ENCODE measurements at regions not wholly inside any gene's neighbourhood (a gene's known extent, or its start where the extent isn't known, plus 50 kb on each side); places are given as distances from the start of the nearest gene placed in this dataset.

DNA sequence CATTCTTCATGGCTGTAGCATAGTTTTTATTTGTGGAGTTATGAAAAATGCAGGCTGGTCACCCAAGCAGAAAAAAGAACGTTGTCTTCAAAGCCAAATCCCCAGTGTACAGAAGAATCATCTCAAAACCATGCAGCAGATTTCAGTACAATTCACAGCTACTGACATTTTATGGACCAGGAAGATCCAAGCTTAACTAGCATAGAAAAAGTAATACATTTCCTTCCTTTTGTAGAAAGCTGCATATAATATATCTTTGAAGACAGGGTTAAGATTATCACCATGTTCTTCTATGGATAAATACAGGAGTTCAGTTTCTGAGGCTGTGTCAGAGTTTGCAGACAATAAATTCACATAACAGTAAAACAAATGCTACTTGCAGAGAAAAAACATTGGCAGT, 1054.8 kb upstream of the C9orf72 start:
- POLR2A ChIA-PET: no interaction called here
- H3K9me3 ChIP-seq (ENCODE audit: control insufficient read depth, insufficient read depth, low read depth, low read length): no peaks in the 10 kb centered on the region
- H3K4me1 ChIP-seq (ENCODE audit: control insufficient read depth, insufficient read depth, low read length): no peaks in the 10 kb centered on the region
- no peaks in the 10 kb centered on the region for H3K36me3 ChIP-seq (ENCODE audit: control insufficient read depth in 2 of 2, insufficient read depth in 1 of 2, low read length in 2 of 2)
- CTCF ChIA-PET: no interaction called here
- H3K4me3 ChIP-seq (ENCODE audit: low read depth, low read length): no peak overlapping the region
- TF ChIP-seq ZNF707 (tag by site-specific recombination; IDR thresholded peaks at IDR 0.05) (no peak), KLF17 (tag by site-specific recombination; IDR thresholded peaks at IDR 0.05) (no peak)
- H3K27ac ChIP-seq (ENCODE audit: extremely low read depth, low read depth, low read length): no peak overlapping the region

- no peaks in the 10 kb centered on the region for H3K9me3 ChIP-seq (ENCODE audit: control insufficient read depth, insufficient read depth, low read depth, low read length)
- CTCF ChIA-PET: interaction anchor here (0.6 to 0.7 kb wide), 2 partner anchors 43 to 130 kb away, joined by 3 read pairs; no protein-coding TSS in a partner anchor
- no peak overlapping the region for H3K27ac ChIP-seq (ENCODE audit: extremely low read depth, low read depth, low read length)
- H3K4me3 ChIP-seq (ENCODE audit: low read depth, low read length): no peak overlapping the region
- POLR2A ChIA-PET: no interaction called here
- TF ChIP-seq ZNF518A (tag by site-specific recombination; conservative IDR thresholded peaks at IDR 0.05; ENCODE audit: low read depth) (no peak), ZNF585B (tag by site-specific recombination; IDR thresholded peaks at IDR 0.05) (no peak), ZNF350 (tag by site-specific recombination; IDR thresholded peaks at IDR 0.05) (no peak)
- no peaks in the 10 kb centered on the region for H3K4me1 ChIP-seq (ENCODE audit: control insufficient read depth, insufficient read depth, low read length)
- no peaks in the 10 kb centered on the region for H3K36me3 ChIP-seq (ENCODE audit: control insufficient read depth in 2 of 2, insufficient read depth in 1 of 2, low read length in 2 of 2)
Observed at GRCh38 chr9:28648723-28649122, 1075.4 kb upstream of the C9orf72 start.

DNA sequence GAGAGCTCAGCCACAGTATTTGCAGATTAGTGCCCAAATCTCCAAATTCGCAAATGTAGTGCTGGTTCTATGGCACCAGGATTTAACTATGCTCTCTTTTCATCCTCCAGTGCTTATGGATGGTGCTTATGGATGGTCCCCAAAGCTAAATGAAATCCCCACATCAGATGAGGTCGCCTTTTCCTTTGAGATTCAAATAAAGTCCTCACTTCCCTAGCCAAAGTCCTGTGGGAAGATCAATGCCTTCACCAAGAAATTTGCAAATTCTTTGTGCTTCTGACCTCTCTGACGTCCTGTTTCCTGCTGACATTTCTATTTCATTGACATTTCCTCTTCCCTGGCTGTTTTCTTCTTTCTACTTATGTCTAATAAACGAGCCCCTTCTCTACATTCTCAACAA, 1077.0 kb upstream of the C9orf72 start:
- H3K27ac ChIP-seq (ENCODE audit: extremely low read depth, low read depth, low read length): no peak overlapping the region
- POLR2A ChIA-PET: no interaction called here
- no peaks in the 10 kb centered on the region for H3K4me1 ChIP-seq (ENCODE audit: control insufficient read depth, insufficient read depth, low read length)
- no peaks in the 10 kb centered on the region for H3K36me3 ChIP-seq (ENCODE audit: control insufficient read depth in 2 of 2, insufficient read depth in 1 of 2, low read length in 2 of 2)
- no peak overlapping the region for H3K4me3 ChIP-seq (ENCODE audit: low read depth, low read length)
- CTCF ChIA-PET: no interaction called here
- H3K9me3 ChIP-seq (ENCODE audit: control insufficient read depth, insufficient read depth, low read depth, low read length): no peaks in the 10 kb centered on the region
- TF ChIP-seq FEZF1 (tag by site-specific recombination; IDR thresholded peaks at IDR 0.05): no peak
- no peak for TF ChIP-seq ZNF585B (tag by site-specific recombination; IDR thresholded peaks at IDR 0.05)

GRCh38 chr9:28651050-28651722, 1077.9 kb upstream of the C9orf72 start:
- H3K27ac ChIP-seq (ENCODE audit: extremely low read depth, low read depth, low read length): no peak overlapping the region
- no peaks in the 10 kb centered on the region for H3K9me3 ChIP-seq (ENCODE audit: control insufficient read depth, insufficient read depth, low read depth, low read length)
- CTCF ChIA-PET: no interaction called here
- POLR2A ChIA-PET: no interaction called here
- H3K36me3 ChIP-seq (ENCODE audit: control insufficient read depth in 2 of 2, insufficient read depth in 1 of 2, low read length in 2 of 2): no peaks in the 10 kb centered on the region
- H3K4me3 ChIP-seq (ENCODE audit: low read depth, low read length): no peak overlapping the region
- TF ChIP-seq ZNF292 (tag by site-specific recombination; IDR thresholded peaks at IDR 0.05; ENCODE audit: borderline replicate concordance, low read depth) (no peak), SETDB1 (IDR thresholded peaks at IDR 0.05; ENCODE audit: insufficient read length, low read length) (no peak), ZNF354C (tag by site-specific recombination; IDR thresholded peaks at IDR 0.05; ENCODE audit: borderline replicate concordance, low read depth) (no peak), ZNF555 (tag by site-specific recombination; conservative IDR thresholded peaks at IDR 0.05) (no peak), HOXA7 (CRISPR knock-in tag; IDR thresholded peaks at IDR 0.05; ENCODE audit: borderline replicate concordance) (no peak), ZNF112 (tag by site-specific recombination; IDR thresholded peaks at IDR 0.05) (no peak), ZNF791 (tag by site-specific recombination; IDR thresholded peaks at IDR 0.05) (no peak)
- no peaks in the 10 kb centered on the region for H3K4me1 ChIP-seq (ENCODE audit: control insufficient read depth, insufficient read depth, low read length)

Measured in HEK293 (cell line).